ENCODE measurements at regions not wholly inside any gene's neighbourhood (a gene's known extent, or its start where the extent isn't known, plus 50 kb on each side); places are given as distances from the start of the nearest gene placed in this dataset.

- Histone ChIP-seq H3K4me3 (no peak overlapping the region), H3K4me1 (ENCODE audit: low read depth) (no peaks in the 10 kb centered on the region), H3K9me3 (no peaks in the 10 kb centered on the region), H3K36me3 (ENCODE audit: low read depth) (no peaks in the 10 kb centered on the region)
- intact Hi-C loops (cut with DNase I, micrococcal nuclease): no loop called here
- no peak for TF ChIP-seq CTCF (IDR thresholded peaks at IDR 0.05)
- ATAC-seq: no peak
- DNase-seq: no peak
Observed at GRCh38 chr13:105579821-105580710, 955.4 kb downstream of the EFNB2 start.

DNA sequence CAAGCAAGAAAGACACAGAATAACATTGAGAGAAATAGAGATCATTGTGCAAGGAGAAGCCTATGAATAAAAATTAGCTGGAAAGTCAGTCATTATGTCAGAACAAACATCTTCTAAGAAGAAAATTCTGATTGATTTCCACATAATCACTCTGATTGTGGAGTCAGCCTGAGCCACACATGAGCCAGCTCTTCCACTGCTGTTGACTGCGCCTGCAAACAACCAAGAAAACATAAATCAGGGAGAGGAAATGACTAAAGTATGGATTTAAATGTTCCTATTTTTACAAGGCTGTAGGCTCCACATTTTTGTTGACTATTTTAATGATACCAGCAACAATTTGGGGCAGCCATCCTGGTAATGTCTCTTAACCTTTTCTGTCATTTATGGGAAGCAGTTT lies 962.3 kb downstream of the EFNB2 start:
- ATAC-seq (no peak), DNase-seq (no peak)
- intact Hi-C loops (cut with DNase I, micrococcal nuclease): no loop called here
- Histone ChIP-seq H3K36me3 (ENCODE audit: low read depth) (no peaks in the 10 kb centered on the region), H3K4me3 (no peak overlapping the region), H3K9me3 (no peaks in the 10 kb centered on the region), H3K4me1 (ENCODE audit: low read depth) (no peaks in the 10 kb centered on the region)
- TF ChIP-seq CTCF (IDR thresholded peaks at IDR 0.05): no peak

- intact Hi-C loops (cut with DNase I, micrococcal nuclease): no loop called here
- Histone ChIP-seq H3K9me3 (no peaks in the 10 kb centered on the region), H3K4me1 (ENCODE audit: low read depth) (no peaks in the 10 kb centered on the region), H3K4me3 (no peak overlapping the region), H3K36me3 (ENCODE audit: low read depth) (no peaks in the 10 kb centered on the region)
- TF ChIP-seq CTCF (IDR thresholded peaks at IDR 0.05): no peak
- DNase-seq (no peak), ATAC-seq (no peak)
Observed at GRCh38 chr13:105572401-105572800, 963.1 kb downstream of the EFNB2 start.

GRCh38 chr13:105569816-105570215 lies 965.6 kb downstream of the EFNB2 start:
- Histone ChIP-seq H3K36me3 (ENCODE audit: low read depth) (no peaks in the 10 kb centered on the region), H3K4me3 (no peak overlapping the region), H3K9me3 (no peaks in the 10 kb centered on the region), H3K4me1 (ENCODE audit: low read depth) (no peaks in the 10 kb centered on the region)
- intact Hi-C loops (cut with DNase I, micrococcal nuclease): no loop called here
- DNase-seq (no peak), ATAC-seq (no peak)
- TF ChIP-seq CTCF (IDR thresholded peaks at IDR 0.05): no peak

- intact Hi-C loops (cut with DNase I, micrococcal nuclease): no loop called here
- Histone ChIP-seq H3K9me3 (no peaks in the 10 kb centered on the region), H3K4me1 (ENCODE audit: low read depth) (no peaks in the 10 kb centered on the region), H3K4me3 (no peak overlapping the region), H3K36me3 (ENCODE audit: low read depth) (no peaks in the 10 kb centered on the region)
- DNase-seq (no peak), ATAC-seq (no peak)
- TF ChIP-seq CTCF (IDR thresholded peaks at IDR 0.05): no peak
Observed at GRCh38 chr13:105567951-105568525, 967.4 kb downstream of the EFNB2 start.
